NK-92 treated with Interleukin-12 subunit alpha and Interleukin-12 subunit beta, amount 100 ng/mL, for 24 hours (cell line): ENCODE measurements at regions not wholly inside any gene's neighbourhood (a gene's known extent, or its start where the extent isn't known, plus 50 kb on each side); places are given as distances from the start of the nearest gene placed in this dataset.
A peak's percentile ranks its signal among the peaks of the same experiment; 100 is the strongest.

Experiments
- DNase-seq: peaks from one replicate; lab custom pipeline; 2025; lab: John Stamatoyannopoulos, UW

DNA sequence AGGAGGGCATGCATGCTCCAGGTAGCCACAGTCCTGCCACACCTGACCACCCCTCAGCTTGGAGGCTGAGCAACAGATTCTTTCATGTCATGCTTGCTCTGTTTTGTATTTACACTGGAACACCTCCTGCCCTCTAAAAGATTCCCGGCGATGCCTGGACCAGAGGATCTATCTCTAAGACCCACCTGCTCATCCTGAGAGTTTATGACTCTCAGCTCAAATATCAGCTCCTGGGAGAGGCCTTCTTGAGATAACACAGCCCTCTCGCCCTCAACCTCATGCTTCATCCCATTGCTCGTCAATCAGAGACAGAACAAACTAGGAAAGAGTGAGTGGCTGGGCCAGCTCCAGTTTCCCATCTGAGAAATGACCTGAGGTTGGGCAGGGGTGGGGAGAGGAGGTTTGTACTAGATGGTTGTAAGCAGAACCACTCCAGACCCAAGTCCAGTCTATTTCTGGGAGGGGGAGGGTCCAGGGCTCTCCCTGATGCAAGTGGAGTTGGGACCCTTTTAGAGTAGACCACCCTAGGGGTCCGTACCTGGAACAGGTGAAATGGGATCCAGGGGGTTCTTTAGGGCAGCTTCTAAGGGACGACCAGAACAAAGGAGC lies 524.5 kb downstream of the MATN1 start:
- no peak for DNase-seq

DNA sequence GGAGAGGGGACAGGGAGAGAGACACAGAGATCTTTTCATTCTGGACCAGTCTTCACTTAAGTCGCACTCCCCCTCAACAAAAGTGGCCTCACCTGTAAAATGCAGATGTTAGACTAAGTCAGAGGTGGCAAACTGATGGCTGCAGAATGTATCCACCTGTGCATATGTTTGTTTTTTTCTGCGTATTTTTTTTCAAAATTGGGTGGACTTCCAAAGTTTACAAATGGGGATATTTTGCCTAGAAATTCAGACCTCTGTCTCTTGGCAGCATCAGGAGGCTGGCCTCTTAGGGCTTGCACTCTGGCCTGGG lies 525.0 kb downstream of the MATN1 start:
- no peak for DNase-seq

DNA sequence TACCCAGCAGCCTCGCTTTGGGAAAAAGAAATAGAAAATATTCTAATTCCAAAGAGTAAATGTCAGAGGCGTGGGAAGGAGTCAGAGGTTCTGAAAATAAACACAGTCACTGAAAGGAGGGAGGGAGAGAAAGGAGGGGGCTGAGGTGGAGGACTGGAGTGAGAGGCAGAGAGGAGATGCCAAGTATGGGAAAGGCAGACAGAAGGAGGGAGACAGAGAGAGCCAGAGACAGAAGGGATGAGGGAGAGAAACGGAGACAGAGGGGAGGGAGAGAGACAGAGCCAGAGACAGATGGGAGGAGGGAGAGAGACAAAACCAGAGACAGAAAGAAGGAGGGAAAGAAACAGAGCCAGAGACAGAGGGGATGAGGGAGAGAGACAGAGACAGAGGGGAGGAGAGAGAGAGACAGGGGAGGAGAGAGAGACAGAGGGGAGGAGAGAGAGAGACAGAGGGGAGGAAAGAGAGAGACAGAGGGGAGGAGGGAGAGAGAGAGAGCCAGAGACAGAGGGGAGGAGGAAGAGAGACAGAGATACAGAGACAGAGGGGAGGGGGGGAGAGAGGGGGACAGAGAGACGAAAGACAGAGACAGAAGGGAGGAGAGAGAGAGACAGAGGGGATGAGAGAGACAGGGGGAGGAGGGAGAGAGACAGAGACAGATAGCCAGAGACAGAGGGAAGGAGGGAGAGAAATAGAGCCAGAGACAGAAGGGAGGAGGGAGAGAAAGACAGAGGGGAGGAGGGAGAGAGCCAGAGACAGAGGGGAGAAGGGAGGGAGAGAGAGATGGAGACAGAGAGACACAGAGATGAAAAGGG lies 525.5 kb downstream of the MATN1 start:
- DNase-seq: no peak

DNA sequence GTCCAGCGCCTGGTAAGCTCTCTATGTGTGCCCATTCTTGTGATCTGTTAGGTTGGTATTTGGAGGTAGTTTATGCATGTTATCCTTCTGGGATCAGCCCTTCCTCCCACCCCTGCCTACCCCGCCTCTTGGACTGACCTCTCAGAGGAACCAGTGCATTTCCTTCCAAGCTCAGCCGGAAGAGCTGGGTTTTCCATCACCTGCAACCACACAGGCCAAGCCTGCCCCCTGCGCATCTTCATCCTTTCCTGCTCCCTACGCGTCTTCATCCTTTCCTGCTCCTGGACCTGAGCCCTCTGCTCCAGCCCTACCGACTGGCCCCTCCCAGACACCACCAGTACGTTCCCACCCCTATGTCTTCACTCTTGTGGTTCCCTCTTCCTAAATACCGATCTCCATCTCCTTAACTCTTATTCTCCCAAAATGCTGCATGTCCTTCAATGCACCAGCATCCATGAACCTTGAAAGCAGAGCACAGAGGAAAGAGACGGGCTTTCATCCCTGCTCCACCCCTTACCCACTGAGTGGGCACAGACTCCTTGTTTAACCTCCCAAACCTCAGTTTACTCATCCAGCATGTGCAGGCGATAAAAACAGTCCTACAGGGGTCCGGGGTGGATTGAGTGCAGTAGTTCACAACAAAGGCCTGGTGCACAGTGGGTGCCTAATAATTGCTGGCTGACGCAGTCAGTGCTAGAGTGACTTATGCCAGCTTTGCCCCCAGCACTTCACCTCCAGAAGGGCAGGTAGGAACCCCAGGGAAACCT lies 526.3 kb downstream of the MATN1 start:
- DNase-seq: no peak

DNA sequence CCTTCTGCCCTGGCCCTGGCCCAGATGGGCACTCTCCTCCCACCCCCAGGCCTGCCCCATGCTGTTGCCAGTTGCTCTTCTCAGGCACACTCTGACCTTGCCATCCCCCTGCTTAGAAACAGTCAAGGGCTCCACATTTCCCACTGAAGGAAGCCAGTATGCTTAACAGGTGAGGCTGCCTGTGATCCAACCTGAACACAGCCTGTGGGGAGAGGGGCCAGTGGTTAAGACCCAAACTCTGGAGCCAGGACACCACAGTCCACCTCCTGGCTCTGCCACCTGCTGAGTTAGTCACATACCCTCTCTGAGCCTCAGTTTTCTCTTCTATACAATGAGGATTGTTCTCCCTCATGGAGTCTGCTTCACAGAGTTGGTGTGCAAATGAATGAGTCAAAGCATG lies 526.9 kb downstream of the MATN1 start:
- DNase-seq: no peak

DNA sequence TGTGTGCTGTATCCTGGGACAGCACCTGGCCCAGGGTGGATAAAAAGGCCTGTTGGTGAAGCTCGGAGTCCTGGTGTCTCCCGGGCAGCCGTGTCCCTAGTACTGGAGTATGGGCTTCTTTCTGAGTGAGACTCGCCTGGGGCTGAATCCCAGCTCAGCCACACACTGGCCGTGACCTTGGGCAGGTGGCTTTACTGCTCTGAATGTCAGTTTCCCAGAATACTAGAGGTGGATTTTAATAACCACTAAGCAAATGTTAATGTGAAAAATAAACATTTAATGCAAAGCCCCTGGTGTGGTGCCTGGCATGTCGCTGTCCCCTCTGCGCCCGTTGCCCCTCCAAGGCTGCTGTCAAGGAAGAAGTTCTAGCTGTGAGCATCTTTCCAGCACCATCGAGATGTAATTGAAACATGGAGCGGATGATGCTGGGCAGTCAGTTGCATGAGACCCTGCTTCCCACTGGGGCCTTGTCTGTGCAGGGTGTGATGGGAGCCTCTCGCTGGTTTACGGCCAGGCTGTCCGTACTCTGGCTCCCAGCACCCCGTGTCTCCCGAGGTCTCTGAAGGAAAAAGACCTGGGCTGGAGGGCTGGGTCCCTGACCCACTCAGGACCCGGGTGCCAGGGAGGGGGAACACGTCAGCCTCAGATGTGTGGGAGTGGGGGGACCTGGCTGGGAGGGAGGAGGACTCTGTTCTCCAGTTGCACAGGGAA lies 527.8 kb downstream of the MATN1 start:
- DNase-seq: no peak

DNA sequence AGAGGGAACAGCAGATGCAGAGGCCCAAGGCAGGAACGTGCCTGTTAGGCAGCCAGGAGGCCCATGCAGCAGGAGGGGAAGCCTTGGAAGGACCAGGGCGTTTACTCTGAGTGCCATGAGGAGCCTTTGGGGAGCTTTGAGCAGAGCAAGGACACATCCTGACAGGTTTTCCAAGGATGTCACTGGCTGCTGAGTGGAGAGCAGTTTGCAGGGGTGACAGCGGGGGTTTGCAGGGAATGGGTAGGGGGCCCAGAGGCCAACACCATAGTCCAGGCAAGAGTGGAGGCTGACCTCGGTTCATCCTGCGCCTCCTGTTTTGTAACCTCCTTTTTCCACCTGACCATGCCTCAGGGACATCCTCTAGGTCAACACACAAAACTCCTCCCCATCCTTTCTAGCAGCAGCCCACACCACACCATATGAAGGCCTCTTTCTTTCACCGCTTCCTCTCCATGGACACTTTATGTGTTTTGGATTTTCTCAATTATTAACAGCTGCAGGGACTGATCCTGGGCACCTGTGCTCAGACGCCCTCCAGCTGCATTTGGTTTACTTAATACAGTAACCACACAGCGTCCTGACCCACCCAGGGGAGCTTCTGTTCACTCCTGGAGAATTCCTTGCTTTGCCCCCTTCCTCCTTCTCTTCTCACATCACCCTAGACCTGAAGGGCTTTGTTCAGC lies 528.5 kb downstream of the MATN1 start:
- no peak for DNase-seq

DNA sequence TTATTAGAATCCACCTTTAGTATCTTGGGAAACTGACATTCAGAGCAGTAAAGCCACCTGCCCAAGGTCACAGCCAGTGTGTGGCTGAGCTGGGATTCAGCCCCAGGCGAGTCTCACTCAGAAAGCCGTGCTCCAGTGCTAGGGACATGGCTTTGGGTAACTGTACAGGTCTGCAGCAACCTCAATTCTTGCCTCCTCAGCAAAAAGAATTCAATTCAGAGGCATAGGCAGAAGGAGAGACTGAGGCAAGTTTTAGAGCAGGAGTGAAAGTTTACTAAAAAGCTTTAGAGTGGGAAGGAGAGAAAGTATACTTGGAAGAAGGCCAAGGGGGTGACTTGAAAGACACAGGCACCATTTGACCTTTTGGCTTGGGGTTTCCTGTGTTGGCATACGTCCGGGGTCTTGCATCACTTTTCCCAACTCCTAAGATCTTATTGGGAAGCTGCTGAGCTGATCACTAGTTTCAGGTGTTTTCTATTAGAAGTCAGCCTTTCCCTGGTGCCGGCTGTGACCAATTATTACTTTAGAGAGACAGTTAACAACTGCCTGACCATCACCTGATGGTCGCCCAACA lies 529.3 kb downstream of the MATN1 start:
- DNase-seq: no peak

DNA sequence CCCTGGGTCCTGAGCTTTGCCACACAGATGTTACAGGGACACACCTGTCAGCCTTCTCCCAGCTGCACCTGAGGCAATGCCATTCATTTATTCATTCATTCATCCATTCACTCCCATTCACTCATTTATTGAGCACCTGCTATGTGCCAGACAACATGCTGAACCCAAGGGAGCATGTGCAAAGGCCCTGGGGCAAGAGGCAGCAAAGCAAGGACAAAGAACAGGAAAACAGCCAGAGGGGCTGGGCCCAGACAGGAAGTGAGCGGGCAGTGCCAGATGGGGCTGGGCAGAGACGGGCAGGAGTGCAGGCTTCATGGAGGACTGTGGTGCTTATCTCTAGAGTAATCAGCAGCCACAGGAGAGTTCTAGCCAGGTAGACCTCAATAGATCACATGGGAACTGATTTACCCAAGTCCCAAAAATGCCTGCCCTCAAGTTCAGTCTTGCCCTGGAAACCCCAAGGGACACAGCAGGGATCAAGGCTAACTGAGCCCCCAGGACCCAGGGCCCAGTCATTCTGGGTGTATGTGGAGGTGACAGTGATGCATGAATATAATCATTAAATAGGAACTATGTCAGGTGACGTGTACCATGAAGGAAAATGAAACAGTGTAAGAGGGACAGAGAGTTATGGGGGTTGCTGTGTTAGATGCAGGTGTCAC lies 530.3 kb downstream of the MATN1 start:
- no peak for DNase-seq

DNA sequence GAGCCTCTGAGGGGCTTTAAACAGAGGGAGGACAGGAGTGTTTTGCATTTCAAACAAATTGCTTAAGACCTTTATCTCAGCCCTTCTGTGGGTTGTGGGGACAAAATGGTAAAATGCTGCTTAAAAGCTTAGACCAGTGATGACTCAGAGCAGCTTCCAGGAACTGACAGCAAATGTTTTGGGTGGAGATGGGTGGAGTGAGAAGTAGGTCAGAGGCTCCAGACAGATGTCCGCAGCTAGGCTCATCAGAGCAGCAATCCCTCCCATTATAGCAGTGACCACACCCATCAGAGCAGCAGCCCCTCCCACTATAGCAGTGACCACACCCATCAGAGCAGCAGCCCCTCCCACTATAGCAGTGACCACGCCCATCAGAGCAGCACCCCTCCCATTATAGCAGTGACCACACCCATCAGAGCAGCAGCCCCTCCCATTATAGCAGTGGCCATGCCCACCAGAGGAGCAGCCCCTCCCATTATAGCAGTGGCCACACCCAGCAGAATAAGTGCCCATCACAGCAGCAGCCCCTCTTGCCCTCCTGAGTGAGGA lies 532.2 kb downstream of the MATN1 start:
- peak; percentile 60 for DNase-seq

DNA sequence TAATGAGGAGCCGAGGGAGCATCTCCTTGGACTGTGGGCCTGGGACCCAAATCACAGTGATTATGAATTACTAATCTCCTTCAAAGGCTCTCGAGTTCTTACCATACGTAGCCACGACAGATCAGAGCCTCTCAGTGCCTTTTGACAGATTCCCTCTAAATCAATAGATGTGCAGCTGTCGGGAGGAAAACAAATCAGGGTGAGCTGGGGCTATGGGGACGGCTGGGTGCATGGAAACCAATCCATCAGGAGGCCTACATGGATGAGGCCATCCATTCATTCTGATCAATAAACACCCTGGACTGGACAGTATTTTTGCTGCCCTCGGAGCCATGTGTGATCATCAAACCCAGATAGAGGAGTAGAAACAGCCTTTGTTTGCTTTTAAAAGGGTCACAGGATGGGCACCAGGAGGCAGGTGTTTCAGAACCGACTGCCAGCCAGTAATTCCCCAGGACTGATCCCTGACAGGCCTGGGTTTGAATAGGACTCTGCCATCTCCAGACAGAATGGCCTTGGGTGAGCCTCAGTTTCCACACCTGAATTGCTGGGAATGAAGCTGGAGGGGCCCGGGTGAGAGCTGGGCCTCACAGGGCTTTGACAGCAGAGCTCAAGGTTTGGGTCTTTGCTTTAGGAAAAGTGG lies 532.8 kb downstream of the MATN1 start:
- DNase-seq: no peak

DNA sequence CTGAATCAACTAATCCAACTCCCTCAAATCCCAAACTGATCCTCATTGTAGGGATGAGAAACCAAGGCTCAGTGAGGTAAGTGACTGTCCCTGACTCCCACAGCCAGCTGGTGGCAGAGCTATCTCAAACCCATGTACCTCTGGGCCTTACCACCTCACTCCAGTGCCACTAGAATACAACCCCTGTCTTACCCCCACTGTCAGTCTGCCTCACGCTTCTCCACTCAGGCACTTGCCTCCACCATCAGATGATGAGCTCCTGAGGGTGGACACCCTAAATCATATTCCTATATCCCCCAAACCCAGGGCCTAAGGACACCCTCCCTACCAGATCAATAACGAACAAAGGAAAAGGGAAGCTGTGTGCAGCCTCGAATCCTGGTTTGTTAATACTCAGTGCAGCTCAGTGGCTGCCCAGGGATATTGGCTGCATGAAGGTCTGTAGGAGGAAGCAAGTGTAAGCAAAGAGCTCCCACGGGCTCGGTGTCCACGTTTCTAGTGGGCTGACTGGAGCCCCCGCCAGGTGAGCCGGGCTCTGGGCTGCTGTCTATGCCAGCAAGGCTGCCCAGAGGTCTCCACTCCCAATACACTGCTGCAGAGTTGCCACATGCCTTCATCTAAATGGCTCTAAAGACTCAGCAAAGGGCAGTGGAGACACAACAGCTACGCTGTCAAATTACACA lies 533.4 kb downstream of the MATN1 start:
- no peak for DNase-seq

DNA sequence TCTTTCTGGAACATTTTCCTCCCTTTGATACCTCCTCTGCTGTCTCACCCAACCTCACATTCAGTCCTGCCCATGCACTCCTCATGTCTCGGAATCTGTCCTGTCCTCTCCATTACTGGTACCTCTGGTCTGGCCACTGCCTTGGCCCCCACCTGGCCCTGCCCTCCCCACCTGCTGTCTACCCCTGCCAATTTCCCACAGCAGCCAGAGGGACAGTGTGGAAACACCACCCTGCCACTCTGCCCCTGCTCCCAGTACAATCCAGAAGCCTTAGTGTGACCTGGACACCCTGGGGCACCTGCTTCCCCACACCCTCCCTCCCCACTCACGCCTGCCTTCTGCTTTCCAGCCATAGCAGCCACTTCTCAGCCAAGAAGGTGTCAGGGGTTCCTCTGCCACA lies 534.4 kb downstream of the MATN1 start:
- no peak for DNase-seq

DNA sequence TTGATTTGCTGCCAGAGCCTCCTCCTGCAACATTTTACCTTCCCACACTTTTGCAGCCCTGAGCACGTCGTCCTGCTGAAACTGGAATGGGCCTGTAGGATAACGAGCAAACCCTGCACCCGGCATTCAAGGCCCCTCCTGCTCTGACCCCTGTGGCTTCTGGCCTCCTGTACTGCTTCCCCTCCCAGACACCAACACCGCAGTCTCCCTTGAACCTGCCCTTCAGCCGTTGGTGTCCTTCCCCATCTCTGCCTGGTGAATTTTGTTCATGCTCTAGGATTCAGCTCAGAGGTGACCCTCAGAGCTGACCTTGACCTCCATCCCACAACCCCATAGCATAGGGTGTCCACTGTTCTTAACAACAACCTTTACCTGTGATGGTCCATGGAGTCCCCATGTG lies 535.1 kb downstream of the MATN1 start:
- DNase-seq: no peak

DNA sequence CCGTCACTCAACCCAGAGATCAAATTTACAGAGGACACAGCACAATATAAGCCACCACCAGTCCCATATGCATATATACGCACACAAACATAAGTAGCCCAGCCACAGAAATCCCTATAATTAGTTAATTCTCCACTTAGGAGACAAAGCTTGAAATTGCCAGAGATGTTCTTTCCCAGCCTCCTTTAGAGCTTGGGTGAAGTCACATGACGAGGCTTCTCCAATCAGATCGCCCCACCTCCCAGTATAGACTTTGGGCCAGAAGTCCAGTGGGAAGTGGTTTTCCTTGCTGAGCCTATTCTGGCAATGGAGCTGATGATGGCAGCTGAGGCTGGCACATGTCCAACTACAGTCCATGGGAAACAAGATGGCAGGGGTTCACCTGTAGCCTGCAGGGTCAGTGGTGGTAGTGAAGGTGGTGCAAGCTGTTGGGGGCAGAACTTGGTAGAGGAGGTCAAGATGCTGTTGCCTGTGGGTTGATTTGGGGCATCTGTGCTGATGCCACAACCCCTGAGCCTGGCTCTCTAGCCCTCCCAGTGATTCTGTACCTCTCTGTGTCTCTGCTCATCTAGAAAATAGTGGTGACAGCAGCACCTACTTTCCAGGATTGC lies 535.9 kb downstream of the MATN1 start:
- no peak for DNase-seq

DNA sequence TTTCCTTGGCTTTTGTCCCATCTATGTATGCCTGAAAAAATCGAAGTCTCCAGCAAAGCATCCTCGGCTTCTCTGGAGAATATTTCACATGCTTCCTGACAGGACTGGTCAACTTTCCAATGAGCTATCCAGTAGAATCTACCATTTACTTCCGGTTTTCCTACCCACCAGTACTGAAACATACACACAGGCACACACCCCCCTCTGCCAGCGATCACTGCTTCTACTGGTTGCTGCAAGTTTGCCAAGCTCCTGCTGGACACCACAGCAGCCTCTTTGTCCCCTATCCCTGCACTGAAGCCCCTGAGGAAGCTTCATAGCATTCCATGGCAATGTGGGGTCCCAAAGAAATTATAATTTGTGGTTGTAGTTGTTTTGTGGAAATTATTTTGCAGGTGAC lies 536.8 kb downstream of the MATN1 start:
- DNase-seq: no peak

DNA sequence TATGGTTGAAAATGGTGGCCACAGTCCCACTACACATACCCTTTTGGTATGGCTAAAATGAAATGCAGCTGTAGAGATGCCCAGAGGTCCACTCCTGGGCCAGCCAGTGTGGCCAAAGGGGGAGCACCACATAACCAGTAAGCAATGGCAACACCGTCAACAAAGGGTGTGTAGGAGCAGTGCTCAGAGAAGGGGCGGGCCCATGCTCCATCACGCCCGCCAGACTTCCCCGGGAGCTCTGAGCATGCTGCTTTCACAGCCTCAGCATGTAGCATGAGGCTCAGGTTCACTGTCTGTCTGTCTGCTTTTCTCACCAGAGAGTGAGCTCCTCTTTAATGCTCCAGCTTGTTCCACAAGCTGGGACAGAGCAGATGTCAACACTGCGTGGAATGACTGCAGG lies 537.6 kb downstream of the MATN1 start:
- no peak for DNase-seq

DNA sequence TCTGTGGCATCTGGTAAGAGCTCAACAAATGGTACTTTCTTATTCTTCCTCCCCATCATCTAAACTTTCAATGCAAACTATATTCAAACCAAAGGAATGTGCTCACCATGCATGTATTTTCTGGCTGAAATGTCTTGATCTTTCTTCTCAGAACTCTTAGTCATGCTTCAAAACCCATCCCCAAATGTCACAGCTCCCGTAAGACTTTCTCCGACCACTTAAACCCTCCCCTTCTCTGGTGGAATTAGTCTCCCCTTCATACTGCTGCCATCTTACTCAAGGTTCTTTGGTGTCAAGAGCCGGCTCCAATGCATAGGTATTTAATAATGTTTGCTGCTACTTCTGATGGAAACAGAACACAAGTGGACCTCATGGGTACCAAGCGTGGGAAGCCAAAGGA lies 538.1 kb downstream of the MATN1 start:
- DNase-seq: no peak

DNA sequence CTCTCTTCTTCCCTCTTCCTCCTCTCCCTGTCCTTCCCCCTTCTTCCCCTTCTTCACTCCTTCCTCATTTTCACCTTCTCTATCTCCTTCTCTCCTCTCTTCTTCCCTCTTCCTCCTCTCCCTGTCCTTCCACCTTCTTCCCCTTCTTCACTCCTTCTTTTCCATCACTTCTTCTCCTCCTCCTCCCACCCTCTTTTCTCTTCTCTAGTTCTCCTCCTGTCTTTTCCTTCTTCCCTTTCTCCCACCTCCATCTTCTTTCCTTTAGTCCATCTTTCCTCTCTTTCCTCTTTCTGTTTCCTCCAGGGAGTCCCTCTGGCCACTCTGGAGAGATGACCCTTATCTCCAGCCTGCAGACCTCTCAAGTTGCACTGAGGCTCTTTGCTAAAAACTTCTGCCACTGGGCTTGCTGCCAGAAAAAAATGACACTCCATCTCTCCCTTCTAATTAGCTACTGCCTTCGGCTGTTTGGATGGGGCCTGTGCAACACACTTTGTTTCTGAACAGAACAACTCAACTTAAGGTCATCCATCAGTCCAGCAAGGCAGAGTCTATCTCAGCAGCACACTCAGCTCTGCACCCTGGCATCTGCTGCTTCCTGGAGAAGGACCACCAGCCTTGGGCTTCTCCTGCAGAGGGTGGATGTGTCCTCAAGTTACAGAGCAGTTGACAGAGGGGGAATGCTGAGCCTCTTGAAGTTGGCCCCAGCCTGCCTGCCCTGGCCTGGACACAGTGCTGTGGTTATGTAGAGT lies 538.8 kb downstream of the MATN1 start:
- DNase-seq: no peak
